Activated T-helper 1 cell treated with anti-CD3 and anti-CD28 coated beads, Interleukin-2, amount 50 U/mL, for 16 hours (primary cell): ENCODE measurements at regions not wholly inside any gene's neighbourhood (a gene's known extent, or its start where the extent isn't known, plus 50 kb on each side); places are given as distances from the start of the nearest gene placed in this dataset.

ENCODE experiments used
- DNase-seq, 2 donors: peaks; one replicate each; pipeline ENCODE4 v3.0.0-alpha.2; 2020; ENCODE audit warnings: low read depth in 1 of 2, low spot score in 1 of 2

DNA sequence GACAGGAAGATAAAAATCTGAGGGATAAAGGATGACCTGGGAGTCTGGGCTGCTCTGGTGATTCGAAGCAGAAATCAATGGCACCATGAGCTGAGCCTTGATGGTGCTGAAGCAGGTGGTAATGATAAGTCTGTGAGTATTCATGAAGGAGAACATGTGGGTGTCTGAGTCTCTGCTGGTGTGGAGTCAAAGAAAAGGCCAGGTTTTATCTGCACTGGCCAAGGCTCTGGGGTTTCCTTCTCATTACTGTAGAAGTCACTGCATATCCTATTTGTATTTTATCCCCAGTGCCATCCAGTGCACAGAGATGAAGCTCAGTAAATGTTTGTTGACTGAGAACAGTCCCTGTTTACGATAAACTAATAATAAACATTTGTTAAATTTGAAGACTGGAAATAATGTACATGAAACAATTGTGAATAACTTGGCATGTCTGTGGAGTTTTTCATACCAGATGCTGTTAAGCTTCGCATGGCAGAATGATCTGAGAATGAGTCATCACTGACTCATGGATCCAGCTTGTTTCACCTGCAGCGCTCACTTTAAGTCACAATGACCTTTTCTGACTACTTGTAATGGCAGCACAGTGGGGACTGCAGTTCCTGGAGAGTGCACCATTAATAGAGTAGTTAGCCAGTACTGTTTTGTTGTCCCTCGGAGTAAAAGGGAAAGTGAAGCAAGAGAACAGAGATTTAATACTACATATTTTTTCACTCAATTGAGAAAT is 538.5 kb downstream of the HTR7 start:
- no peak for DNase-seq

DNA sequence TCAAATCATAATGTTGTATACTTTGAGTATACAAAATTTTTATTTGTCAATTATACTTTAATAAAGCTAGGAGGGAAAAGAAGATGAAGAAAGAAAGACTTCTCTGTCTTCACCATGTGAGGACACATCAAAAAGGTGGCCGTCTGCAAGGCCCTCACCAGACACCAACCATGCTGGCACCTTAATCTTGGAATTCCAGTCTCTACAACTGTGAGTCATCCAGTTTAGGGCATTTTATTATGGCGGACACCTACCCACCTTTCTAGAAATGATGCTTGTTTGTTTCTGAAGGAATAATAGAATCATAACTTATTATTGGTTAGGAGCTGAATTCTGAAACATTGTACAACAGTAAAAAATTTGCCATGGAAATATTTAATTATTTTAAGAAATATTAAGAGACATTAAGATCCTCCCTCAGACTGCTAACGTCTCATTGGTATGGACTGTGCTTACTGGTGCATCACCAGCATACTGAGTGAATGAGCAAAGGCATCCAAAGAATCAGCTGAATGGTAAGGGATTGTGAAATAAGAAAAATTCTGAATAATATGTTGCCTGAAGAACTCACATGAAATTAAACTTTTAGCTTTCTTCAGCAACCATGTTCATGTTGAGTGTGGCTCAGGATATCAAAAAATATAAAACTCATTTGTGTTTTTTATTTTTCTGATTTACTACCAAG is 536.6 kb downstream of the HTR7 start:
- DNase-seq: no peak

DNA sequence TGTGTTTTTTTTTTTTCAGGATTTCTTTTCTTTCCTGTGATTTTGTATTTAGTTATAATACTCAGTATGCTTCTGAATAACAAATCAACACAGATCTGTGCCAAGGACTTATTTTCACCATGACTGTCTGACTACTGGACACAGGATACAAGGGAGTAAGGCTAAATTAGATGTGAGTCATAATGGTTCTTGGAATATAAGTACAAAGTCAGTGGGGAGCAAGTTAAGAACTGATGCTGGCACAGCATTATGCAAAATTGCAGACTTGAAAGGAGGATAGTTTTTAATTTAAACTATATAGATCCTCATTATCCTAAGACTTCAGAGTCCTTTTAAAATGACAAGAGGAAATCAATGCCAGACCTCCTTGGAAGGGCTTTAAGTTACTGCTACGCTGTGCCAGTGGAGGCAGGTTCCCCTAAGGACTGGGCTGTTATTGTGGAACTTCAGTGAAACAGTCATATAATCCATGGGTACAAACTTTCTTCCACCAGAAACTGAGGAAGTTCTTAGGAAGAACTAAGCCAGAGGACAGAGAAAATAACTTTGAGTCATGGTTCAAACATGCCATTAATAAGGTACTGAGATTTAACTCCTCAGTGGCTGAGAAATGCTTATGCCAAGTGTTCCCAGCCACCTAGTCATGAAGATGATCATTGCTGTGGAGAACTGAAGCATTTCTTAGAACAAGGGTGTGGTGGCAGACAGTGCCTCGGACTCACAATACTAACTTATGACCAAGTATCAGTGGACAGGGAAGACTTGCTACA is 531.2 kb downstream of the HTR7 start:
- DNase-seq: no peak

DNA sequence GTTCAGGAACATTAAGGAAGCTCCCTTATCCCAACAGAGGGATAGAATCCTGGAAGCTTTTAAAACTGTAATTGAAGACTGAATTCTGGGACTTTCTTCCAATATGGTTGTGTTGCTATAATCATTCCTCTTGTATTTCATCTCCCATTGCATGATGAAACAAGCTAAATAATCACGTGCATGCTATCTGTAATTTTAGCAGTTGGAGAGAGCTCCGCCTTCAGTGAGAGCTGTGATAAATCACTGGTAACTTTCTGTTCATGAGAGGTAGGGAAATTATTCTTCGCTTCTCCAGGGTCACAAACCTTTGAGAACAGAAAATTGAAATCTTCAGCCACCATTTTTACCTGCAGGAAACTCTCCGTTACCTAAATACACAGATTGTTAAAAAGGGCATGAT is 530.2 kb downstream of the HTR7 start:
- DNase-seq: no peak

DNA sequence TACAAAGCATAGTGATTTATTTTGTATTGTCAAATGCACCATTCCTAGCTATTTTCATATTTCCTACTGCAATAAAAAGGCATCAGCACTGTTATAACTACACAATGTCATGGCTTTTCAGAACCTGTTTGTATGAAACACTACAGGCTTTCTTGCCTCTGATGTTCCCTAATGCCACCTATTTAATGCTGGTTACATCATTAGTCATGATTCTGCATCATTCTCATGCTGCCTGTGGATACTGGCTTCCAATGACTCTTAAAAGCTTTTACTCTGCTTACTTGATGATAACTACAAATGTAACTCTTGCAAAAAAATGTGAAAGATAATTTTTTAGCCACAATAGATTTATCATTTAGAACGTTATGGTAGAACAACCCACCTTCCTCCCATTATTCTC is 529.4 kb downstream of the HTR7 start:
- no peak for DNase-seq

DNA sequence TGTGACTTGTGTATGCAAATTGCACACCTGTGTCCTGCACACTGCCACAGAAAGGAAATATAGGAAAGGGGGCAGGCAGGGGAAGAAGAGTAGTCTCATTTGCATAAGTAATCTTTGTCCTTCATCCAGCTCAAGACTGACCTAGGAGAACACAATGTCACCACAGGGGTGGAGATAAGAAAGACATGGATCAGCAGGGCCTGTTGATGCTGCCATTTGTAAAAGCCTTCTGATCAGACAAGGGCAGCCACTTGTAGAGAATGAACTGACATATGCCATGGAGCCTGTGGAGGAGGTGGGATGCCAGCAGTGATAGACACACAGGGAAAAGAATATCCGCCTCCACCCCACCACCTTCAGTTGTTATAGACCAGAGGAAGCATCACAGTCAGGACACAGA is 528.9 kb downstream of the HTR7 start:
- DNase-seq: no peak

DNA sequence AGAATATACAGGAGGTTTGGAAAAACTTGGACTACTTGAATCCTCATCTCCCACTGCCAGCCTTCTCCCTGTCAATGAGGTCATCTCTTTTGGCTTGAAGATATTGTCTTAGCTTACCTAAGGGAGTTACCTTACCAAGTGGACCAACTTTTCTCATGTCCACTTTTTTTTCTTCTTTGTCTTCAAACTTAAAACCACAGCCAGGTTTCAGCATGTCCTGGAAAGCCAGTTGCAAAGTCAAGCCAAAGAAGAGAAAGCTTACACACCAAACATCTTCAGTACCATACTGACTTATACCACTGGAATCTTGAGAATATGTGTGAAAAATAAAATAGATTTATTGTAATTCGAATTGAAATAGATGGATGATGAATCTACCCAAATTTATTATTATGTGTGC is 520.5 kb downstream of the HTR7 start:
- no peak for DNase-seq

DNA sequence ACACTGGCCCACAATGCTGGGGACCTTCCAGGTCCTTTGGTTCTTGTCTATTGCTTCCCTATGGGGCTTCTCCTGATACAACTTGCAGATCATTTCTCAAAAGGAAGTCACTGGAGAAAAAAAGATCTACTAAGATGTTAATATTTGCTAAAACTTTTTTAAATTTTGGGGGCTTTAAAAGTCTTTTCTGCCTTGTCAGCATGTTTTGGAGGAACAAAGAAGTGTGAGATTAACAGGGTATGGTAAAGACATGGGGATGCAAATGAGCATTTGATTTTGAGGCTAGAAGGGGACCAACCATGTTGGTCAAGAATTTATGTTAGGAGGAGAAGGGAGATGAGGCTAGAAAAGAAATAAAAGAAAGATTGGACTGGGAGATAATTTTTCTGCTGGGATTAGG is 515.4 kb downstream of the HTR7 start:
- no peak for DNase-seq

DNA sequence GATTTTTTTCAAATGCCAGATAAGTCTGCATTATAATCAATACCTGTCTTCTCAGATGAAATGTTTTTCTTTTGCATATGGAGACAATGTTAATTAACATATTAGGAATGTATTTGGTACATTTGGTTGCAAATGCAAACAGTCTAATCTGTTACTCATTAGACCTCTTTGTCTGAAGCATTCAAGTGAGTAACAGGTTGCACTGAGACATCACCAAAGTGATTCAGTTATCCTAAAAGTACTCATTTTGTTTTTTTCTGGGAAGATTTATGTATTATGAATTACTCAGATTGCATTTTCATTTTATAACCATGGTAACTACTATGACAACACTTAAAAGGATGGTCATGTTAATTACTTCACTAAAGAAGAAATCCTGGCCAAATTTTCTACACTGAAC is 513.6 kb downstream of the HTR7 start:
- DNase-seq: no peak

DNA sequence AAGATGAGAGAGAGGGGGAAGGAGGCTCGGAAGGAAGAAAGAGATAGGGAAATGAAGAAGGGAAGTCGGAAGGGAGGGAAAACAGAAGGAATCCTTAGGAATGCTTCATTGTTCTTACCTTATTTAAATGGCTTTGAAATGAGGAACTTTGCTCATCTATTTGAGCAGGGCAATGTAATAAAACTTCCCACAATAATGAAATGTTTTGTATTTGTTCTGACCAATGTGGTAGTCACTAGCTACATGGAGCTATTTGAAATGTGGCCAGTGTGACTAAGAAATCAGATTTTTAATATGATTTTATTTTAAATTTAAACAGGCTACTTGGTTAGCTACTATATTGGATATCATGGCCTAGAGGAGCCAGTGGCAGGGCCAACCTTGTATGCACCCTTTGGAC is 510.6 kb downstream of the HTR7 start:
- no peak for DNase-seq

DNA sequence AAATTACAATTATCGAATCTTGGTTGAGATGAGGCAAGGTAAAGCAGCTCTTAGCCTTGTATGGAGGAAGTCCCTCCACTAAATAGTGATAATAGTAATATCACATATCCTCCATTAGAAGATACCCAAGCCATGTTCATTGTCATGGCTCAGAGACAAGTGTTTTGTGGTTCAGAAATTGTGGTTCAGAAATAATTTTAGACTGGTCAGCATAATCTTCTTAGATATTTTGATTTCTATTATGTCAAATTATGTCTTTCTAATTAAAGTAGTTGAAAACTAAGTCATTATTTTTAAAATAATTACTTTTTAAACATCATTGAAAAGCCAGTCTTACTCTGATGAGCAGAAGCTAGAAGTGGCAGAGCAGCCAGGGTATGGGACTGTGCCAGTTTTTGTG is 507.7 kb downstream of the HTR7 start:
- no peak for DNase-seq

DNA sequence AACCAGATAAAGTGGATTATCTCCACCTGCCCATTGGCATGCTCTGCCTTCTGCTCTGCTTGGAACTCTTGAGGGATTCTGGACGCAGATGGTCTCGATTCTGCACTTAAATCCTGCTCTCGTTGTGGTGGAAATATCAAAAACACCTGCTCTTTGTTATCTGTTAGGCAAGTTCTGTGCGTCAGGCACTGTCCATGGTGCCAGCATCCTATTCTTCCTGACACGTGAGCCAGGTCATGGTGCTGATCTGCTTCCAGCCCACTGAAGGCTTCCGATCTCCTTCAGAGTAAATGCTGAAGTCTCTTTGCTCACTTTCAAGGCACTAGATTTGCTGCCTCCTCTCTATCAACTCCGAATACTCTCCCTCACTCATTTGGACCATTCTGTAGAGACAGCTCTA is 505.6 kb downstream of the HTR7 start:
- no peak for DNase-seq

DNA sequence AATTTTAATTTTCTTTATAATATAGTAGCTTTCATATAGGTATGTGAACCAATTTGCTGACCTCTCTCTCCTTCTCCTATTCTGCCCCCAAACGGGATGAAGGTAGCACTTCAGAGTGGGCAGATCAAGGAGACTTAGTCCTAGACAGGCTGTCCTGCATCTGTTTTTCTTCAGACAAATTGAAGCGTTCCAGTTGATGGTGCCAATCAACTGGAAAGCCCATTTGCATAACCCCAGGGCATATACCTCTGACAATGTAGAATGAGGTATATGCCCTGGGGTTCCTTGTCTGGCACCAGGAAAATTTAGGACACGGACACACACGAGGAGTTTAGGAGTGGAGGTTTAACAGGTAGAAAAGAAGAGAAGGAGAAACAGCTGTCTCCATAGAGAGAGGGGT is 502.9 kb downstream of the HTR7 start:
- no peak for DNase-seq

DNA sequence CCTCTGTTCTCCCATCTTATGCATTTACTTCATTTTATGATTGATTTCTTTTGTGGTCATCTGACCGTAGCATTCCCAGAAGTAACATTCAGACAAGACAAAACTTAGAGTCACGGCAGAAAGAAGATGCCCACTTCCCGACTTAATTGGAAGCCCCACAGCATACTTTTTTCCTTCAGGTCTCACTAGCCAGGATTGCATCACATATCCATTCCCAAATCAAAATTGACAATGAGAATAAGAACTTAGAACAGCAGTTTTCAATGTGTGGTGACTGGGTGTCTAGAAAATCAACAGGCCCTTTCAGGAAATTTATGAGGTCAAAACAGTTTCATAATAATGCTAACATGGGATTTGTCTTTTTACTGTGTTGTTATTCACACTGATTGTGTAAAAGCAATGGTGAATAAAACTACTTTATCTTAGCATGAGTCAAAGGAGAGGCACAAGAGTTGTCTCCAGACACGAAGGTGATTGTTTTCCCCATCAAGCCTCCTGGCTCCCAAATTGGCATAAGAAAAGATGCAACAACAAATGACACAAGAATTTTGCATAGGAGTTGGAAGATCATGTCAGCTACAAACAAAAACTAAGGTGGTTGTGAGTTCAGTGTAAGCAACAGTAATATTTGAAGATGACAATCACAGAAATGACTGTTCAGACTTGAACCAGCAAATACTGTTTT is 493.9 kb downstream of the HTR7 start:
- DNase-seq: no peak

DNA sequence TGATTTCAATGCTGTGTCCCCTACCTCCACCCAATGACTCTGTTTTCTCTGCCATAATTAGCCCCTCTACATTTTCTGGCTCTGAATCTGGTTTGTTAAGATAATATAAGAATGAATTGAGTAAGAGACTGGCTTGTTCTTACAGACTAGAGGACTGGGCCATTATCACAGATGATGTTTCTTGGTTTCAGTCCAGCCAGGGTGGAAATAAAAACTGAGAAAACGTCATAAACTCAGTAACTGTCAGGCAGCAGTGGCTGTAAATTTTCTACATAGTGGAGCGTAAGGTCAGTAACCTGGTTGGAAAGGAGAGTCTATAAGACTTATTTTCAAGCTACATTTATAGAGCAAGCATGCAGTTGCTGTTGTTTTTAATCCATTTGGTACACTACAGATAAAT is 485.4 kb downstream of the HTR7 start:
- DNase-seq: no peak

DNA sequence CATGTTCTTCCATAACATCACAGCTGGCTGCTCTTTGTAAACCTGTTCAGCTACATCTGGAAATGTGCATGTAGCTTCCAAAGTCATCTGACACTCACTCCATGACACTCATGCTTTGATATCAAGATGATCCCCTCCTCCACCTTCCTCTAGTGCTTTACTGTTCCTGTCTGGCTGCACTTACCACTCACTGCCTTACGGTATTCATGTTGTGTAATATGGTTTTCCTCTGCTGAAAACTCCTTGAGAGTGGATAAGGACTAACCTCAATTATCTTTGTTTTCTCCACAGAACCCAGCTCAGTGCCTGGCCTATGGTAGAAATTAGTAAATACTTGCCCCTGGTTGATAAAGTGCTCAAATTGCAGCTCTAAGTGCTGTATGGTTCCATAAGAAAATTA is 483.9 kb downstream of the HTR7 start:
- no peak for DNase-seq

DNA sequence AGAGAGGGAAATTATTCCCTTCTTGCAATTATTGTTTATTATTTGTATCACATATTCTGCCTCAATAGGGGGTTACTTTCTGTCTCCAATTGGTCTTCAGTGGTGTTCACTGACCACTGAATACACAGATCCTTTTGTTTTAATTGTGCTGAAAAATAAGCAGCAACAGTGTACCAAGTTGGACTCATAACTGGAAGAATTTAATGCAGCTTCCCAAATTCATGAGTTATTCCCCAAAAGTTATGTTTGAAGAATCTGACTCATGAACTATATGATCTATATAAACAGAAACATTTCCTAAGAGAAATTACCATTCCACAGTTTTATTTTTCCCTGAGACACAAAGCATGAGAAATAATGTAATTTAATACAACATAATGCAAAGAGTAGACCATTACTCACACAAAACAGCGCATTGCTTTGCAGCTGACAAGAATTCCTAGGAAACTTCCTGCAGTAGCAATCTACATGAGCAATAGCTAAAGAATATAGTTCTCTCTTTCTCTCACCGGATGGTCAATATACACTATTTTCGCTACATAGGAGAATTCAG is 479.2 kb downstream of the HTR7 start:
- DNase-seq: no peak

DNA sequence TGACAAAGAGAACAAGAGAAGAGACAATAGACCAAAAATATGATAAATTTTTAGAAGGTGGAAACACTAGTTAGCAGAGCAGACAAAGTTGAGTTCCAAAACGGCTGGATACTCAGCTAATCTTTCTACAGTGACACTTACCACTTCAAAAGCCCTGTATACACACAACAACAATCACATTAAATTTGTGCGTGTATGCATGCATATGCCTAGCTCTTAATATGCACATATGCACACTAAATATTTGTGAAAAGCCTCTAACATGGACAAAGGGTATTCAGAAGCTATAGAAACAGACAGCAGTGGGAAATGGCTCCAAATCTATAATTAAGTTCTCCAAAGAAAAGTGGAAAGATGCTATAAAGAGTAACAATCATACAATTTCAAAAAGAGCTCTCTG is 476.4 kb downstream of the HTR7 start:
- no peak for DNase-seq

DNA sequence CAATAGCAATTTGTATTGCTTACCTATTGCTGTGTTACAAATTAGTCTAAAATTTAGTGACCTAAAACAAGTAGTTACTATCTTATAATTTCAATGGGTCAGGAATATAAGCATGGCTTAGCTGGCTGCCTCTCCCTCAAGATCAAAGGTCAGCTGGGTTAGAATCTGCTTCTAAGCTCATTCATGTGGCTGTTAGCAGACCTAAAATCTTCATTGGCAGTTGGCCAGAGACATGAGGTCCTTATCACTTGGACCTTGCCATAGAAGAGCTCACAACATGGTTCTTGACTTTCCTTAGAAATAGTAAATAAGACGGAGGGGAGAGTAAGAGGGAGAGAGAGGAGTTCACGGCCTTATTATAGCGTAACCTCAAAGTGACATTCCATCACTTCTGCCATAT is 468.0 kb downstream of the HTR7 start:
- DNase-seq: no peak

DNA sequence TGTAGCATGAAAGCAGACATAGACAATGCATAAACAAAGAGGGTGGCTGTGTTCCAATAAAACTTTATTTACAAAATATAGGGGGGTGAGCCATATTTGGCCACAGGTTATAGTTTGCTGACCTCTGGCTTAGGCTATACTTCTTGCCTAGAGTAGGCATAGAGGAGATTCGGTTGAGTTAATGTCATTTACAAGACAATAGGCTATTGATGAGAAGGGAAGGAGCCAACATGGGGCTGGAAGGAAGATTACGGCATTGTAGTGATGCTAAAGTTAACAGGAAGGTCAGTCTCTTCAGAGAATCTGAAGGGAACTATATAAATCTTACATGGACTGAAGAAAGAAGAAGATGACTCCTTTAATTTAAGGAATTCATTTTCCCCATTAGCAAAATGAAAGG is 463.5 kb downstream of the HTR7 start:
- no peak for DNase-seq

DNA sequence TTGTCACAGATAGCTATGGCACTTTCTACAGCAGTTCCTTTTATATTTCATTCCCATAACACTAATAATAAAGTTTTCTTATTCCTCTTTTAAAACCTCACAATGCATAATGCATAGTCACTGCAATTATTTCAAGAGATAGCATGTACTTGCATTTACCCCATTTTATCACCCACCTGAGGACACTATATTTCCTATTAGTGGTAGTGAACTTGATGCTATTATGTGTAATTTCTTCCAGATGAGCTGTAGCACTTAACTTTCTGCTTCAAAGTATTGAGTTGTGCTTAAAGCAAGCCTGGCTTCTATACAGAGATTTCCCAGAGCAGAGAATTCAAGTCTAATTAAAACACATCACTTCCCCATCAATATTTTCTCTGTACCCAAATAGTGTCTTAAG is 461.1 kb downstream of the HTR7 start:
- no peak for DNase-seq

DNA sequence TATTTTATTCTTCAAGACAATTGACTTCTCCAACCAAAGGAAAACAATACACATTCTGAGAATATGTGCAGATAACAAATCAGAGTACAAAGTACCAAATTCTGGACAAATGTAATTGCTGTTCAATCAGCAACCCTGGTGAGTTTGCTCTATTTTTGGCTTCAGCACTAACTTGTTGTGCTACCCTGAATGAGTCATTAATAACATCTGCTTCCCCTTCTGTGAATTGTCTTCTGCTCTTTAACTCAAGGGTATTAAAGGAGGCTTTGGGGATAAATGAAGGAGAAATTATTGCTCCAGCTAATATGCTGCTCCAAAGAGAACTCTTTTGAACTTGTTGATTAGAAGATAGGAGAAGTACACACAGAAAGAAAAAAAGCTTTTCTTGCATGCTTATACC is 459.3 kb downstream of the HTR7 start:
- no peak for DNase-seq
